Left ventricle myocardium inferior (tissue), 1 donor: ENCODE measurements at regions not wholly inside any gene's neighbourhood (a gene's known extent, or its start where the extent isn't known, plus 50 kb on each side); places are given as distances from the start of the nearest gene placed in this dataset. TPM values are rescaled to one million over a fixed set of nuclear protein-coding genes. Genes with fewer than 3 reads are reported as not detected.

Experiments
- DNase-seq: peaks from one replicate; pipeline ENCODE4 v3.0.0-alpha.2; 2020
- H3K27ac ChIP-seq: fragments of 200-600 bp; replicated peaks from 2 replicates; pipeline ENCODE4 v1.8.0; 2021
- H3K27me3 ChIP-seq: fragments of 200-600 bp; 2 replicates; pipeline ENCODE4 v1.8.0; 2021; ENCODE audit warnings: low read depth
- H3K36me3 ChIP-seq: fragments of 200-600 bp; 2 replicates; pipeline ENCODE4 v1.8.0; 2021
- H3K4me1 ChIP-seq: fragments of 200-600 bp; 2 replicates; pipeline ENCODE4 v1.8.0; 2021
- H3K4me3 ChIP-seq: fragments of 200-600 bp; 2 replicates; pipeline ENCODE4 v1.8.0; 2021; ENCODE audit warnings: mild to moderate bottlenecking, moderate library complexity
- H3K9me3 ChIP-seq: fragments of 200-600 bp; replicated peaks from 2 replicates; pipeline ENCODE4 v1.8.0; 2021
- CTCF ChIP-seq: fragments of 200-600 bp; IDR thresholded peaks from 2 replicates; pipeline ENCODE4 v1.8.0; 2021; ENCODE audit warnings: antibody characterized with exemption, mild to moderate bottlenecking, borderline replicate concordance
- intact Hi-C: fragments of 100-400 bp; cut with micrococcal nuclease; formaldehyde crosslinking; loops from one replicate; pipeline ENCODE4 v1.11.0; 2022
- microRNA-seq: library from miRNA; unstranded; fragments of <30 nt; microRNA quantifications from one replicate; pipeline ENCODE4 v1.2.0, GENCODE V29; 2020
- donor health status: DM: no; HTN: yes; CAD: no; lungs with severe emphysema.

GRCh38 chr2:212606232-212606631 lies 67.6 kb upstream of the ERBB4 start:
- intact Hi-C loops, result no loop called here
- no peak for TF ChIP-seq CTCF
- Histone ChIP-seq H3K9me3 (no peaks in the 10 kb centered on the region), H3K27me3 (peaks cover 8% of the 10 kb centered on the region), H3K4me1 (no peaks in the 10 kb centered on the region), H3K4me3 (no peak overlapping the region), H3K27ac (no peak overlapping the region), H3K36me3 (no peaks in the 10 kb centered on the region)
- no peak for DNase-seq

DNA sequence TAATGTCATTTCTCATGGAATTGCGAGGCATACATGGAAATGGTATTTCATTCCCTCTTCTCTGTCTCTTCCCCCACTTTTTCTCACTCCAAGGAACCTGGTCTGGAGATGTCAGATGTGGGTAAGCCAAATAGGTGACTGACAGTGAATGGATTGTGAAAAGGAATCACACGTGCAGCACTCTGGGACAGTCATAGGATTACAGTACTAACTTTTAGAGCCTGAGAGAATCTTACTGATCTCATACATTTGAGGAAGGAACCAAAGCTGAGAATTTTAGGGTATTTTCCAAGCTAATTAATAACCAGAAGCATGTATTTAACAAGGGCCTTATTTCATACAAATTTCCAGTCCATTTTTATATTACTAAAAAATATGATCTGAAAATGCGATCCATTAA lies 58.1 kb upstream of the ERBB4 start:
- no peaks in the 10 kb centered on the region for H3K27me3 ChIP-seq
- no peak for DNase-seq
- H3K4me1 ChIP-seq, result no peaks in the 10 kb centered on the region
- no peak overlapping the region for H3K4me3 ChIP-seq
- TF ChIP-seq CTCF, result no peak
- no peak overlapping the region for H3K27ac ChIP-seq
- H3K9me3 ChIP-seq, result no peaks in the 10 kb centered on the region
- intact Hi-C loops, result no loop called here
- H3K36me3 ChIP-seq, result no peaks in the 10 kb centered on the region

GRCh38 chr2:212596276-212596675 lies 57.7 kb upstream of the ERBB4 start:
- H3K9me3 ChIP-seq, result no peaks in the 10 kb centered on the region
- intact Hi-C loops, result no loop called here
- H3K36me3 ChIP-seq, result no peaks in the 10 kb centered on the region

GRCh38 chr2:212595036-212595654 lies 56.5 kb upstream of the ERBB4 start:
- no peak for DNase-seq
- intact Hi-C loops, result no loop called here
- no peaks in the 10 kb centered on the region for H3K36me3 ChIP-seq
- H3K4me3 ChIP-seq, result no peak overlapping the region
- peaks cover 6% of the 10 kb centered on the region for H3K27me3 ChIP-seq
- no peak for TF ChIP-seq CTCF
- no peak overlapping the region for H3K27ac ChIP-seq
- H3K4me1 ChIP-seq, result no peaks in the 10 kb centered on the region
- H3K9me3 ChIP-seq, result no peaks in the 10 kb centered on the region

More at GRCh38 chr2:212596276-212596675, 57.7 kb upstream of the ERBB4 start:
- DNase-seq, result no peak
- Histone ChIP-seq H3K4me1 (no peaks in the 10 kb centered on the region), H3K27ac (no peak overlapping the region), H3K4me3 (no peak overlapping the region), H3K27me3 (no peaks in the 10 kb centered on the region)
- TF ChIP-seq CTCF, result no peak

DNA sequence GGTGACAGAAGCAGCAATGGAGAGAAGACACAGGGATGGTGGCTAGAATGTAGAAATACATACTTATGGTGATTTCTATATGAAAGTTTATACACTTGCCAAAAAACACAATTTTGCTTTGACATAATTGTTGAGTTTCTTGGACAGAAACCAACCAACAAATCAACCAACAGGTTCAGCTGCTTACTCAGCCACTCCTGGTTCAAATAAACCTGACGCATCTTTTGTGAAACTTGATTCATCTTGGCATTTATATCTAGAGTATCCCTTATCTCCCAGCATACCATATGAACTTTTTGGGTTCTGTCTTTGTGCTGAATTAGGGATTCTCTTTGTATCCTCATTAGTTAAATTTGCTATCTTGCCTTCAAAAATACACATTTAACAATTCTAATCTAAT lies 54.1 kb upstream of the ERBB4 start:
- DNase-seq, result no peak
- intact Hi-C loops, result no loop called here
- no peak overlapping the region for H3K4me3 ChIP-seq
- H3K27me3 ChIP-seq, result peaks cover 6% of the 10 kb centered on the region
- H3K9me3 ChIP-seq, result no peaks in the 10 kb centered on the region
- H3K4me1 ChIP-seq, result no peaks in the 10 kb centered on the region
- H3K27ac ChIP-seq, result no peak overlapping the region
- TF ChIP-seq CTCF, result no peak
- no peaks in the 10 kb centered on the region for H3K36me3 ChIP-seq

Small RNAs in the stretch of these regions (microRNA-seq; reads per million reads assigned to microRNA genes)
- gene MIR4776-1 (not detected), gene MIR4776-2 (not detected)
